ENCODE measurements at regions not wholly inside any gene's neighbourhood (a gene's known extent, or its start where the extent isn't known, plus 50 kb on each side); places are given as distances from the start of the nearest gene placed in this dataset.

DNA sequence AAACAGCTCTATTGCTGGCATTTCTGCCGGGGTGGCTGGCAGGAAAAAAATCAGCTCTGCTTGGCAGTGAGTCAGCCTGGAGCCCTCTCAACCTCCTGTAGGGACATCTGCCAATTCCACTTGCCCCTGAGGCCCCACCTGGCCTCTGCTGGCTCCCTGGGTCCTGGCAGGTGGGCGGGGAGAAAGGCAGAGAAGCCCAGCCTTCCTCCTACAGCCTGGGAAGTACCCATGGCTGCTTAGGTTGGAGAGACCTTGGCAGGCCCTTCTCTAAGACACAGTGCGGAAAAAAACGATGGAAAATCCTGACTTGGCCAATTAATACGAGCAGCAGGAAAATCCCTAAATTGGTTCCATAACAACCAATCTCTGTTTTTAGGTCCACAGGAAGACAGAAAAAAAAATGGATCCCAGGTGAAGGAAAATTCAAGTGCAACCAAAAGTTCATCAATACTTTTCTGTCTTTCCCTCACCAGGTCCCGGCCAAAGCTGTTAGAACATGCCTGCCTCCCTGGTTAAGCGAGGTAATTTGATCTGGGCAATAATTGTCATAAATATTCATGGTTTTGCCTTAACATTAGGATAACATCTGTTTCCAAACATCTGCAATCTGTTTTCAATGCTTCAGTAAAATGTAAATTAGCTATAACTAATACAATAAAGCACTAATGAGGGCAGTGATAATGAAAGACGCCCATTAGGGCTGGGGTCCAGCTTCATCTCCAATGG, 245.9 kb downstream of the TFCP2L1 start:
- TF ChIP-seq TAF1 (IDR thresholded peaks at IDR 0.05; ENCODE audit: borderline replicate concordance, insufficient read depth, low read length) (no peak), POLR2AphosphoS5 (IDR thresholded peaks at IDR 0.05; ENCODE audit: low read depth, low read length) (no peak), SIN3A (IDR thresholded peaks at IDR 0.05; ENCODE audit: borderline replicate concordance, insufficient read depth, low read length) (no peak), FOXP2 (optimal IDR thresholded peaks at IDR 0.05; ENCODE audit: borderline replicate concordance, extremely low read depth, extremely low read length, insufficient read depth) (no peak)
- TF ChIP-seq, protein P1, sequence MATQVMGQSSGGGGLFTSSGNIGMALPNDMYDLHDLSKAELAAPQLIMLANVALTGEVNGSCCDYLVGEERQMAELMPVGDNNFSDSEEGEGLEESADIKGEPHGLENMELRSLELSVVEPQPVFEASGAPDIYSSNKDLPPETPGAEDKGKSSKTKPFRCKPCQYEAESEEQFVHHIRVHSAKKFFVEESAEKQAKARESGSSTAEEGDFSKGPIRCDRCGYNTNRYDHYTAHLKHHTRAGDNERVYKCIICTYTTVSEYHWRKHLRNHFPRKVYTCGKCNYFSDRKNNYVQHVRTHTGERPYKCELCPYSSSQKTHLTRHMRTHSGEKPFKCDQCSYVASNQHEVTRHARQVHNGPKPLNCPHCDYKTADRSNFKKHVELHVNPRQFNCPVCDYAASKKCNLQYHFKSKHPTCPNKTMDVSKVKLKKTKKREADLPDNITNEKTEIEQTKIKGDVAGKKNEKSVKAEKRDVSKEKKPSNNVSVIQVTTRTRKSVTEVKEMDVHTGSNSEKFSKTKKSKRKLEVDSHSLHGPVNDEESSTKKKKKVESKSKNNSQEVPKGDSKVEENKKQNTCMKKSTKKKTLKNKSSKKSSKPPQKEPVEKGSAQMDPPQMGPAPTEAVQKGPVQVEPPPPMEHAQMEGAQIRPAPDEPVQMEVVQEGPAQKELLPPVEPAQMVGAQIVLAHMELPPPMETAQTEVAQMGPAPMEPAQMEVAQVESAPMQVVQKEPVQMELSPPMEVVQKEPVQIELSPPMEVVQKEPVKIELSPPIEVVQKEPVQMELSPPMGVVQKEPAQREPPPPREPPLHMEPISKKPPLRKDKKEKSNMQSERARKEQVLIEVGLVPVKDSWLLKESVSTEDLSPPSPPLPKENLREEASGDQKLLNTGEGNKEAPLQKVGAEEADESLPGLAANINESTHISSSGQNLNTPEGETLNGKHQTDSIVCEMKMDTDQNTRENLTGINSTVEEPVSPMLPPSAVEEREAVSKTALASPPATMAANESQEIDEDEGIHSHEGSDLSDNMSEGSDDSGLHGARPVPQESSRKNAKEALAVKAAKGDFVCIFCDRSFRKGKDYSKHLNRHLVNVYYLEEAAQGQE (IDR thresholded peaks at IDR 0.05; ENCODE audit: insufficient read depth in 1 of 2, low read depth in 2 of 2, low read length in 2 of 2): no peak

DNA sequence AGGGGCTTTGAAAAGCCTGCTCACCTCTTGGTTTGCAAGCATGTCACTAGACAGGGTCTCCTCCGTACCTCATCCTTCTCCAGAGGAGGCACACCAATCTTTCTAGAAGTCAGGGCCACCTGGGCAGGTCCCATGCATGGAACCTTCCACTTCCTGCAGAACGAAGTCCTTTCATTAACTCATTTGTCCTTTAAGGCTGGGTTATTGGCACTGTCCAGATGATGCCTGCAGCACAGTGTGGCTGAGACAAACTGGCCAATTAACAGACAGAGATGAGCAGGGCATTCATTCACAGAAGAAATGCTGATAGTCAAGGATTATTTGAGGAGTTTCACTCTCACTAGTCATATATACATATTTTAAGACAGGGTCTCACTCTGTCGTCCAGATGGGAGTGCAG, 245.3 kb downstream of the TFCP2L1 start:
- TF ChIP-seq FOXP2 (optimal IDR thresholded peaks at IDR 0.05; ENCODE audit: borderline replicate concordance, extremely low read depth, extremely low read length, insufficient read depth) (no peak), POLR2AphosphoS5 (IDR thresholded peaks at IDR 0.05; ENCODE audit: low read depth, low read length) (no peak), SIN3A (IDR thresholded peaks at IDR 0.05; ENCODE audit: borderline replicate concordance, insufficient read depth, low read length) (no peak), TAF1 (IDR thresholded peaks at IDR 0.05; ENCODE audit: borderline replicate concordance, insufficient read depth, low read length) (no peak)
- TF ChIP-seq, protein P1 (IDR thresholded peaks at IDR 0.05; ENCODE audit: insufficient read depth in 1 of 2, low read depth in 2 of 2, low read length in 2 of 2): no peak

DNA sequence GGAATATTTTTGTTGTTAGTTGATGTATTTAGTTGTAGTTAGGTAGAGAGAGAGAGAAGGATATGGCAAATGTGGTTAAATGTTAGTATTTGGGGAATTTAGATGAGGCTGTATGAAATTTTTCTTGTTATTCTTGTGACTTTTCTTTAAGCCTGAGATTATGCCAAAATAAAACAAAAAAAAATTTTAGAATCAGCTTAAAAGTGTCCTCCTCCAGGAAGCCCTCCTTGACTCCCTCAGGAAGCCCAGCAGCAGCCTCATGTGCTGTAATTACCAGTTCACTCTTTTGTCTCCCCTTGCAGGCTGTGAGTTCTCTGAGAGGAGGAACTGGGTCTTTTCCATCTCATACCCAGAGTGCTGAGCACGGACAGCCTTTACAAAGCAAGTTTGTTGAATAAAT, 243.5 kb downstream of the TFCP2L1 start:
- TF ChIP-seq TAF1 (IDR thresholded peaks at IDR 0.05; ENCODE audit: borderline replicate concordance, insufficient read depth, low read length): no peak

DNA sequence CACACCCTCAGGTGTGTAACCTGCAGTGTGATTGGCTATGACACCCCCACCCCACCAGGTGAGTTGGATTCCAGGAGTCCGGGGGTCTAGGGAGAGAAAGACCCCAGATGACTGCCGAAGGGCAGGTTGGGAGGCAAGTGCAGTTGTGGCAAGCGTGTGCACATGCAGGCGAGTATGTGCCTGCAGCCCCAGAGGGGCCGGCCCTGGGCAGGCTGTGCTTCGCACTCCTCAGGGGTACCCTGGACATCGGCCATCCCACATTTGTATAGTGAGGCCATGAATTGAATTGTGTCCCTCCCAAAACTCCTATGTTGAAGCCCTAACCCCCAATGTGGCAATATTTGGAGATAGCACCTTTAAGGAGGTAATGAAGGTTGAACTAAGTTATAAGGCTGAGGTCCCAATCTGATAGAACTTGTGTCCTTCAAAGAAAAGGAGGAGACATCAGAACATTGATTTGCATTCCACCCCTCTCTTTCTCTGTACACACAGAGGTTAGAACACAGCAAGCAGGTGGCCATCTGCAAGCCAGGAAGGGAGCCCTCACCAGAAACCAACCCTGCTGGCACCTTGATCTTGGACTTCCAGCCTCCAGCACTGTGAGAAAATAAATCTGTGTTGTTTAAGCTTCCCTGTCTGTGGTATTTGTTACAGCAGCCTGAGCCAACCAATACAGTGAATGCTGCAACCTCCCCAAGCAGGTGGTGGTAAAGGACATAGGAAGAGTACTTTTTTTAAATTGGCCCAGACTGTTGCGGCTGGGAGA, 241.8 kb downstream of the TFCP2L1 start:
- TF ChIP-seq SIN3A (IDR thresholded peaks at IDR 0.05; ENCODE audit: borderline replicate concordance, insufficient read depth, low read length) (no peak), FOXP2 (optimal IDR thresholded peaks at IDR 0.05; ENCODE audit: borderline replicate concordance, extremely low read depth, extremely low read length, insufficient read depth) (no peak)

DNA sequence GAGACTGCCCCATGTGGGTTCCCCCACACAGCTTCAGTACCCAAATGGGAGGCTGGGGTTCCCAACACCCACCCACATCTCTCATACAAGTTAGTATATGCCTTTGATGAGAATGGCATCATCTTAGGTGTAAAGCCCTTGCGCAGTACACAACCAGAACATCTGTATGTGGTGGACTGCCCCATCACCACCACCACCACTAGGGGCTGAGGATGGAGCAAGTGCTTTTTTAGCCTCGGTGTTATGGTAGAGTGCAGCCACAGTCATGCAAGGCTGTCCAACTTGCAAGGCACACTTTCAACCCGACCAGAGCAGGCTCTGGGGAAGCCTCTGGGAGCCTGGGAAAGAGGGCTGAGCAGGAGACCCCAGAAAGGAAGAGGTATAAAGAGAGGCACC, 241.2 kb downstream of the TFCP2L1 start:
- no peak for TF ChIP-seq FOXP2 (optimal IDR thresholded peaks at IDR 0.05; ENCODE audit: borderline replicate concordance, extremely low read depth, extremely low read length, insufficient read depth)
- TF ChIP-seq SIN3A (IDR thresholded peaks at IDR 0.05; ENCODE audit: borderline replicate concordance, insufficient read depth, low read length): no peak
- TF ChIP-seq, protein P1 (IDR thresholded peaks at IDR 0.05; ENCODE audit: insufficient read depth in 1 of 2, low read depth in 2 of 2, low read length in 2 of 2): no peak
- TF ChIP-seq POLR2AphosphoS5 (IDR thresholded peaks at IDR 0.05; ENCODE audit: low read depth, low read length): no peak
- TF ChIP-seq TAF1 (IDR thresholded peaks at IDR 0.05; ENCODE audit: borderline replicate concordance, insufficient read depth, low read length): no peak

DNA sequence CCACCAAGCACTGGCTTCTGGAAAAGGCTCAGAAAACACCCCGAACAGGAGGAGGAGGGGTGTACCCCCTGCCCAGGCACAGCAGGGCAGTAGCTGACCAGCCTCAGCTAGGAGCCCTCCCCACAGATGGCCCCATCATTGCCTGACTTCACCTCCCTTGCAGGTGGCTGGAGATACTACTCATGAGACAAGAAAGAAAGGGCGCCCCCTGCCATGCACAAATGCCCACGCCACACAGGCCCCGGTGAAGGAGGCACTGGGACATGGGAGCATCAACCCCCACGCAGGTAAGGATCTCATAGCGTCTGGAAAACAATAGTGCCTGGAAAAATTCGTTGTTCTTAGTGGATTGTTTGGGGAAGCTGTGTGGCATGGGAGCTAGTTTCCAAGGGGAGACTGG, 240.6 kb downstream of the TFCP2L1 start:
- no peak for TF ChIP-seq SIN3A (IDR thresholded peaks at IDR 0.05; ENCODE audit: borderline replicate concordance, insufficient read depth, low read length)
- no peak for TF ChIP-seq TAF1 (IDR thresholded peaks at IDR 0.05; ENCODE audit: borderline replicate concordance, insufficient read depth, low read length)
- TF ChIP-seq FOXP2 (optimal IDR thresholded peaks at IDR 0.05; ENCODE audit: borderline replicate concordance, extremely low read depth, extremely low read length, insufficient read depth): no peak
- TF ChIP-seq POLR2AphosphoS5 (IDR thresholded peaks at IDR 0.05; ENCODE audit: low read depth, low read length): no peak
- TF ChIP-seq, protein P1 (IDR thresholded peaks at IDR 0.05; ENCODE audit: insufficient read depth in 1 of 2, low read depth in 2 of 2, low read length in 2 of 2): no peak
